DND-41 (cell line): ENCODE measurements at regions not wholly inside any gene's neighbourhood (a gene's known extent, or its start where the extent isn't known, plus 50 kb on each side); places are given as distances from the start of the nearest gene placed in this dataset.

Experiments
- EZH2 ChIP-seq: IDR thresholded peaks from 3 replicates; pipeline ENCODE4 v1.6.1; 2012; ENCODE audit warnings: borderline replicate concordance, low read depth, mild to moderate bottlenecking, moderate library complexity, low read length, inconsistent platforms; ENCODE audit not compliant: severe bottlenecking
- TF ChIP-seq, protein P1 (sequence below): IDR thresholded peaks from 2 replicates; pipeline ENCODE4 v1.5.1; 2012; ENCODE audit warnings: borderline replicate concordance, low read length, moderate library complexity, mild to moderate bottlenecking; ENCODE audit not compliant: poor library complexity, severe bottlenecking; ENCODE audit errors: extremely low read depth

DNA sequence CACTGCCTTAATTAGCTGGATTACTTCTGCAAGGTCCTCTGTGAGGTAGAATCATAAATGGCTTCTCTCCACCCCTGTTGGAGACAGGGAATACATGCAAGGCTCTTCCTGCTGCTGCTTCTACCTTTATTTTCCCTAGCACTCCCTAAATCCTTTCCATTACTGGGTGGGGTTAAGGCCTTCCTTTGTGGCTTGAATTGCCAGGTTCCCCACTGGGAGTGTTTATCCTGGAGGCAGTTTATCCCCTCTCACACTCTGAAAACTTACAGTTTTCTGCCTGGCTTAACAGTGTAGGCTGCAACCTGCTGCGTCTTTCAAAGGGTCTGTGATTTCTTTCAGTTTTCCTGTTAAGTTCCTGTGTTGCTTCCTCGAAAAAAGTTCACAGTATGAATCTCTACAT, 1062.3 kb upstream of the CRIM1 start:
- TF ChIP-seq, protein P1, sequence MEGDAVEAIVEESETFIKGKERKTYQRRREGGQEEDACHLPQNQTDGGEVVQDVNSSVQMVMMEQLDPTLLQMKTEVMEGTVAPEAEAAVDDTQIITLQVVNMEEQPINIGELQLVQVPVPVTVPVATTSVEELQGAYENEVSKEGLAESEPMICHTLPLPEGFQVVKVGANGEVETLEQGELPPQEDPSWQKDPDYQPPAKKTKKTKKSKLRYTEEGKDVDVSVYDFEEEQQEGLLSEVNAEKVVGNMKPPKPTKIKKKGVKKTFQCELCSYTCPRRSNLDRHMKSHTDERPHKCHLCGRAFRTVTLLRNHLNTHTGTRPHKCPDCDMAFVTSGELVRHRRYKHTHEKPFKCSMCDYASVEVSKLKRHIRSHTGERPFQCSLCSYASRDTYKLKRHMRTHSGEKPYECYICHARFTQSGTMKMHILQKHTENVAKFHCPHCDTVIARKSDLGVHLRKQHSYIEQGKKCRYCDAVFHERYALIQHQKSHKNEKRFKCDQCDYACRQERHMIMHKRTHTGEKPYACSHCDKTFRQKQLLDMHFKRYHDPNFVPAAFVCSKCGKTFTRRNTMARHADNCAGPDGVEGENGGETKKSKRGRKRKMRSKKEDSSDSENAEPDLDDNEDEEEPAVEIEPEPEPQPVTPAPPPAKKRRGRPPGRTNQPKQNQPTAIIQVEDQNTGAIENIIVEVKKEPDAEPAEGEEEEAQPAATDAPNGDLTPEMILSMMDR: no peak
- TF ChIP-seq EZH2: no peak
